ENCODE measurements at regions not wholly inside any gene's neighbourhood (a gene's known extent, or its start where the extent isn't known, plus 50 kb on each side); places are given as distances from the start of the nearest gene placed in this dataset.

DNA sequence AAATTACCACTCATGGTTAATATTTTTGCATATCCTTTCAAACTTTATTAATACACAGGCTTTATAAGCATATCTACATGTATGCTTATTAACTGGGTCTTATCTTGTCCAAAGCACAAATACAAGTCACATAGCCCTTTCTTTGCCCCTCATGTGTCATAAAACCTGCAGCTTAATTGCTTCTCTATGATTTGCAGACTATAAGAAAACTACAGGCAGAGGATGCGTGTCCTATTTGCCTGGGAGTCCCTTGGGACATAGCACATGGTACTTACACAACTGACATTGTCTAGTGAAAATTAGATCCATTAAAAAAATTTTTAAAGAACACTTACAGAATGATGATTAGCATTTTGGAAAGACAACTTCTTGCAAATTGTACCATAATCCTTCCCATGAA lies 190.5 kb upstream of the PLEKHA5 start:
- Mint-ChIP-seq H3K27ac (no peak overlapping the region), H3K4me1 (peaks cover 5% of the 10 kb centered on the region), H3K36me3 (ENCODE audit: low read depth) (no peaks in the 10 kb centered on the region), H3K4me3 (no peak overlapping the region), H3K9me3 (no peaks in the 10 kb centered on the region), H3K27me3 (ENCODE audit: low read depth, poor library complexity) (no peaks in the 10 kb centered on the region)
- TF ChIP-seq, protein P1, sequence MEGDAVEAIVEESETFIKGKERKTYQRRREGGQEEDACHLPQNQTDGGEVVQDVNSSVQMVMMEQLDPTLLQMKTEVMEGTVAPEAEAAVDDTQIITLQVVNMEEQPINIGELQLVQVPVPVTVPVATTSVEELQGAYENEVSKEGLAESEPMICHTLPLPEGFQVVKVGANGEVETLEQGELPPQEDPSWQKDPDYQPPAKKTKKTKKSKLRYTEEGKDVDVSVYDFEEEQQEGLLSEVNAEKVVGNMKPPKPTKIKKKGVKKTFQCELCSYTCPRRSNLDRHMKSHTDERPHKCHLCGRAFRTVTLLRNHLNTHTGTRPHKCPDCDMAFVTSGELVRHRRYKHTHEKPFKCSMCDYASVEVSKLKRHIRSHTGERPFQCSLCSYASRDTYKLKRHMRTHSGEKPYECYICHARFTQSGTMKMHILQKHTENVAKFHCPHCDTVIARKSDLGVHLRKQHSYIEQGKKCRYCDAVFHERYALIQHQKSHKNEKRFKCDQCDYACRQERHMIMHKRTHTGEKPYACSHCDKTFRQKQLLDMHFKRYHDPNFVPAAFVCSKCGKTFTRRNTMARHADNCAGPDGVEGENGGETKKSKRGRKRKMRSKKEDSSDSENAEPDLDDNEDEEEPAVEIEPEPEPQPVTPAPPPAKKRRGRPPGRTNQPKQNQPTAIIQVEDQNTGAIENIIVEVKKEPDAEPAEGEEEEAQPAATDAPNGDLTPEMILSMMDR (IDR thresholded peaks at IDR 0.05), result no peak
- DNase-seq, result no peak

DNA sequence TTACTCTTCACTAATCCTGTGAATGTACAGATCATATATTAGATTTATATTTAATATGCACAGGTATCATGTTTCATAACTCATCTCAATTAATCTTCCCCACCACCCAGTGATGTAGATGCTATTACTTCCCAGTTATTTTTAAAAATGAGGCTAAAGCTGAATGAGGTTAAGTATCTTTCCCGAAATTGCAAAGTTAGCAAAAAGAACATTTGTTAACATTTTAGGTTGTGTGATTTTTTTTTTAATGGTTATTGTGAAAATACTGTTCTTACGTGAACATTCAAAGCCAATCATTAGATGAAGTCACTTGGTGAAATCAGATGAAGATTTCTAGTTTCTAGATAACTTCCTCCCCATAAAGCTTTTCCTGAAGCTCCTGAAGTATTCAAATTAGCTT lies 186.9 kb upstream of the PLEKHA5 start:
- Mint-ChIP-seq H3K36me3 (ENCODE audit: low read depth) (no peaks in the 10 kb centered on the region), H3K4me1 (no peaks in the 10 kb centered on the region), H3K4me3 (no peak overlapping the region), H3K27ac (no peak overlapping the region), H3K9me3 (no peaks in the 10 kb centered on the region), H3K27me3 (ENCODE audit: low read depth, poor library complexity) (no peaks in the 10 kb centered on the region)
- TF ChIP-seq, protein P1 (IDR thresholded peaks at IDR 0.05), result no peak
- DNase-seq, result no peak

DNA sequence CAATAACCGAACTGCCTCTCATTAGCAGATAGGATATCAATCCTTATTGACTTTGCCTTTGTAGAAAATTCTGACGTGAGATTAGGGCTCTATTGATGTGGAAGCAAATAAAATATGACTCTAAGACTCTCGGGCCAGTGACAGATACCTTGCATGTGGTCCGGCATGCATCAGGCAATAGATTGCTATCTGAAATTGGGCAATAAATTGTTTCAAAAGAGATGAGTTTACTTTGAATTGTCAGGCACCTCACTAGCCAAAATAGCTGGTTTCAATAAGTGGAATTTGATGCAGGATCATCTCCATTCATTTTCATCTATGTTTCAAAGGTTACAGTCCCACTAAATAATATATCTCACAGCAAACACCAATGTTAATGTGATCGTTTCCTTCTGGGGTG lies 186.3 kb upstream of the PLEKHA5 start:
- Mint-ChIP-seq H3K4me1 (no peaks in the 10 kb centered on the region), H3K27ac (no peak overlapping the region), H3K36me3 (ENCODE audit: low read depth) (no peaks in the 10 kb centered on the region), H3K27me3 (ENCODE audit: low read depth, poor library complexity) (no peaks in the 10 kb centered on the region), H3K4me3 (no peak overlapping the region), H3K9me3 (no peaks in the 10 kb centered on the region)
- TF ChIP-seq, protein P1 (IDR thresholded peaks at IDR 0.05), result no peak
- DNase-seq, result no peak

DNA sequence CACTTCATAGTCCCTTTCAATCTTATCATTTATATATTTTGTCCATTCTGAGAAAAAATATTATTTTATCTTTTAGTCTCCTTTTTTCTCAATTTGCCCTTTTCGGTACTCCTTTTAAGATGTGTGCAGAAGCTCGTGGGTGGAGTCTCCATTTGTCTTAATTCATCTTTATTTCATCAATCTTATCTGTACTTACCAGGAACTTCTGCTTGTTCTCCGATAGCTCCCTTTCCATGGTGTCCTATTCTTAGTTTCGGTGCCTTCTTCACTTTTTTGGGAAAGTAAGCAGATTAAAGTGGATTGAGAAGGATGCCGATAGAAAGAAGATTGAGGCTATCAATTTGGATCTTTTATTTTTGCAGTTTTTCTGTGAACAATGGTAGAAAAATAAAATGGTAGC lies 183.4 kb upstream of the PLEKHA5 start:
- no peak for DNase-seq
- Mint-ChIP-seq H3K4me3 (no peak overlapping the region), H3K36me3 (ENCODE audit: low read depth) (no peaks in the 10 kb centered on the region), H3K9me3 (no peaks in the 10 kb centered on the region), H3K4me1 (no peaks in the 10 kb centered on the region), H3K27ac (no peak overlapping the region), H3K27me3 (ENCODE audit: low read depth, poor library complexity) (no peaks in the 10 kb centered on the region)
- TF ChIP-seq, protein P1 (IDR thresholded peaks at IDR 0.05), result no peak

DNA sequence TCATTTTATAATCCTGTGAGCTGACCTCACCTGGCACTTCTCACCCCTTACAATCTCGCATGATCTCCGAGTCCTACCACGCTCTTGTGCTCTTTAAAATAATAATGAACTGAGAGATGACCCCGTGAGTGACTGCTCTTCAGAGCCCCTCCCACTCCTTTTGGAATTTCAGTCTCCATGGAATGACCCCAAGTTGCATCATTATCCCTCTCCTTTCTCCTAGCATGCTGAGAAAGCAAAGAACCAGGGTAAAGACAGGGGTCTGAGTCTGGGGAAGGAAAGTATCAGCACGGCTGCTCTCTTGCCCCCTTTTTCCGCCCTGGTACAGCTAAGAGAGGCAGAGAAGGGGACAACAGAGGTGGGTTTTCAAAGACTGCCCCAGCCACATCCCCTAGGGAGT lies 178.3 kb upstream of the PLEKHA5 start:
- Mint-ChIP-seq H3K36me3 (ENCODE audit: low read depth) (no peaks in the 10 kb centered on the region), H3K27me3 (ENCODE audit: low read depth, poor library complexity) (no peaks in the 10 kb centered on the region), H3K4me3 (no peak overlapping the region), H3K27ac (no peak overlapping the region), H3K4me1 (no peaks in the 10 kb centered on the region), H3K9me3 (no peaks in the 10 kb centered on the region)
- TF ChIP-seq, protein P1 (IDR thresholded peaks at IDR 0.05), result no peak
- DNase-seq, result no peak

DNA sequence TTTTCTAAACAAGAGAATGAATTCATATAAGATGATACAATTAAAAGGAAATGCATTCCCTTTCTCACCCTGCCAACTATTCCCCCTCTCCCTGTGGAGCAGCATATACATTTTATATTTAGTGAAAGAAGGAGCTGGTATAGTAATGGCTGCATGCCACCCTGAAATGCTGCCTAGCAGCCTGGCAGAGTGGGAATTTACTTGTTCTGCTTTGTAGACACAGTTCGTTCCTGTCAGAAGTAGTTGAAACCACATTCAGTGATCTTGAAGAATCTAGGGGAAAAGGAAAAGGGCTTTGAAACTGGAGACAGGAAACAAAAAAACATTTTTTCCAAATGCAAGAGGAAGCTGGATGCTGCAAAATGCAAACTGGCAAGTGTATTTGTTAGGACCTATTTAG lies 176.0 kb upstream of the PLEKHA5 start:
- no peak overlapping the region for H3K27ac Mint-ChIP-seq
- no peak for DNase-seq
- TF ChIP-seq, protein P1 (IDR thresholded peaks at IDR 0.05), result no peak
- H3K27me3 Mint-ChIP-seq (ENCODE audit: low read depth, poor library complexity), result no peaks in the 10 kb centered on the region
- H3K4me3 Mint-ChIP-seq, result no peak overlapping the region
- no peaks in the 10 kb centered on the region for H3K4me1 Mint-ChIP-seq
- no peaks in the 10 kb centered on the region for H3K9me3 Mint-ChIP-seq
- no peaks in the 10 kb centered on the region for H3K36me3 Mint-ChIP-seq (ENCODE audit: low read depth)
